ENCODE measurements at regions not wholly inside any gene's neighbourhood (a gene's known extent, or its start where the extent isn't known, plus 50 kb on each side); places are given as distances from the start of the nearest gene placed in this dataset.

DNA sequence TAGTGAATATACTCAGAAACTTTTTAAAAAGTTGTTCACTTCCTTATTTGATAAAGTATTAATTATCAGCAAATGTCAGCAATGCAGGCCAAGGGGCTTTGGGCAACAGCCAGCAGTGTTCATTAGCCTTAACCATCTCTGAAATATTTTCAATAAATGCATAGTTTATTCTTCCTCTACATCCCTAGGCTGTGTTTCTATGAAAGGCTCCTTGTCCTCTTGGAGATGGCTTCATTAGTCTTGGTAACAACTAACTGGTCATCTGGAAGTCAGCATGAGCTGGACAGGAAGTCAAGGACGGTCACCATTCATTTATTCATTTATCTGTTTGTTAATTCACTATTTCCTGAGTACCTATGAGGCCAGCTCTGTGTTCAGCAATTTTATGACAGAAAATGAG is 124.0 kb upstream of the TMEM132D start:
- Mint-ChIP-seq H3K36me3 (ENCODE audit: low read depth, unreplicated experiment) (no peaks in the 10 kb centered on the region), H3K27ac (ENCODE audit: unreplicated experiment) (no peak overlapping the region), H3K4me1 (ENCODE audit: low read depth, unreplicated experiment) (no peaks in the 10 kb centered on the region), H3K27me3 (ENCODE audit: low read depth, unreplicated experiment) (no peaks in the 10 kb centered on the region), H3K9me3 (ENCODE audit: unreplicated experiment) (peaks cover 14% of the 10 kb centered on the region), H3K4me3 (ENCODE audit: unreplicated experiment) (no peak overlapping the region)
- no peaks in the 10 kb centered on the region for H3K9me3 ChIP-seq (ENCODE audit: insufficient read depth, low read depth, low read length)
- no peaks in the 10 kb centered on the region for H3K4me1 ChIP-seq (ENCODE audit: insufficient read depth, low read length)
- no peak overlapping the region for H2AFZ ChIP-seq (ENCODE audit: low read depth, low read length)
- peaks cover 2% of the 10 kb centered on the region for H3K27me3 ChIP-seq (ENCODE audit: insufficient read depth, low read length)
- no peaks in the 10 kb centered on the region for H3K36me3 ChIP-seq (ENCODE audit: insufficient read depth, low read length)
- TF ChIP-seq EZH2 (IDR thresholded peaks at IDR 0.05; ENCODE audit: insufficient read depth, low read length), result no peak
- no peak for TF ChIP-seq CTCF (IDR thresholded peaks at IDR 0.05; ENCODE audit: insufficient read depth, low read depth, low read length)
- H4K20me1 ChIP-seq (ENCODE audit: insufficient read depth, low read length), result no peaks in the 10 kb centered on the region
- H3K4me2 ChIP-seq (ENCODE audit: low read length), result no peak overlapping the region
- DNase-seq (ENCODE audit: low read depth) (no peak), FAIRE-seq (no peak)
- H3K79me2 ChIP-seq (ENCODE audit: insufficient read depth, low read length), result no peaks in the 10 kb centered on the region
- no peak overlapping the region for H3K4me3 ChIP-seq (ENCODE audit: insufficient read depth, low read depth, low read length)
- no peak overlapping the region for H3K27ac ChIP-seq (ENCODE audit: low read depth, low read length)
- H3K9ac ChIP-seq (ENCODE audit: low read length), result no peak overlapping the region

GRCh38 chr12:130029151-130029550 is 125.3 kb upstream of the TMEM132D start:
- Mint-ChIP-seq H3K9me3 (ENCODE audit: unreplicated experiment) (peaks cover 5% of the 10 kb centered on the region), H3K4me3 (ENCODE audit: unreplicated experiment) (no peak overlapping the region), H3K27me3 (ENCODE audit: low read depth, unreplicated experiment) (no peaks in the 10 kb centered on the region), H3K4me1 (ENCODE audit: low read depth, unreplicated experiment) (no peaks in the 10 kb centered on the region), H3K36me3 (ENCODE audit: low read depth, unreplicated experiment) (no peaks in the 10 kb centered on the region), H3K27ac (ENCODE audit: unreplicated experiment) (no peak overlapping the region)
- no peaks in the 10 kb centered on the region for H3K36me3 ChIP-seq (ENCODE audit: insufficient read depth, low read length)
- no peaks in the 10 kb centered on the region for H3K4me1 ChIP-seq (ENCODE audit: insufficient read depth, low read length)
- FAIRE-seq, result no peak
- no peak overlapping the region for H3K9ac ChIP-seq (ENCODE audit: low read length)
- H3K79me2 ChIP-seq (ENCODE audit: insufficient read depth, low read length), result no peaks in the 10 kb centered on the region
- H3K4me3 ChIP-seq (ENCODE audit: insufficient read depth, low read depth, low read length), result no peak overlapping the region
- H4K20me1 ChIP-seq (ENCODE audit: insufficient read depth, low read length), result no peaks in the 10 kb centered on the region
- no peak overlapping the region for H3K4me2 ChIP-seq (ENCODE audit: low read length)
- no peaks in the 10 kb centered on the region for H3K9me3 ChIP-seq (ENCODE audit: insufficient read depth, low read depth, low read length)
- DNase-seq (ENCODE audit: low read depth), result no peak
- H2AFZ ChIP-seq (ENCODE audit: low read depth, low read length), result no peak overlapping the region
- TF ChIP-seq EZH2 (IDR thresholded peaks at IDR 0.05; ENCODE audit: insufficient read depth, low read length) (no peak), CTCF (IDR thresholded peaks at IDR 0.05; ENCODE audit: insufficient read depth, low read depth, low read length) (no peak)
- peaks cover 2% of the 10 kb centered on the region for H3K27me3 ChIP-seq (ENCODE audit: insufficient read depth, low read length)
- no peak overlapping the region for H3K27ac ChIP-seq (ENCODE audit: low read depth, low read length)

DNA sequence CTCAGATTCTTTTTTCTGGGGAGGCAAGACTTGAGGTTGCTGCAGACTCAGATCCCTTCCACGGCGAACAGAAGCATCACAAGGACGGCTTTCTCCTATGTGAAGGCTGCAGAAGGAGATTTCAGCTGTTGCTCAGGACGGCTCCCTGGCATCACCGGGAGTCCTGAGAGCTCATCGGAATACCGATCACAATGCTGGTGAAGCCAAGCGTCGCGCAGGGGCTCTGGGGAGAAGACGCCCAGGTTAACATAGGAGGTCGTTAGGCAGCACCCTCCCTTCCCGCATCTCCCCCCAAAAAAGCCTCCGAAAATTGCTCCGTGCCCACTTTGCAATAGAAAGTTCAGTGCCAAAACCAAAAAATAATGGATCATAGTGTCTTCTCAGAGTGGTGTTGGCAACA is 127.2 kb upstream of the TMEM132D start:
- FAIRE-seq (no peak), DNase-seq (ENCODE audit: low read depth) (no peak)
- H3K9me3 Mint-ChIP-seq (ENCODE audit: unreplicated experiment), result peaks cover 7% of the 10 kb centered on the region
- no peak overlapping the region for H2AFZ ChIP-seq (ENCODE audit: low read depth, low read length)
- H3K9ac ChIP-seq (ENCODE audit: low read length), result no peak overlapping the region
- no peak overlapping the region for H3K4me3 Mint-ChIP-seq (ENCODE audit: unreplicated experiment)
- H4K20me1 ChIP-seq (ENCODE audit: insufficient read depth, low read length), result no peaks in the 10 kb centered on the region
- H3K27ac Mint-ChIP-seq (ENCODE audit: unreplicated experiment), result no peak overlapping the region
- no peaks in the 10 kb centered on the region for H3K27me3 Mint-ChIP-seq (ENCODE audit: low read depth, unreplicated experiment)
- H3K79me2 ChIP-seq (ENCODE audit: insufficient read depth, low read length), result no peaks in the 10 kb centered on the region
- H3K4me1 Mint-ChIP-seq (ENCODE audit: low read depth, unreplicated experiment), result no peaks in the 10 kb centered on the region
- peaks cover 2% of the 10 kb centered on the region for H3K27me3 ChIP-seq (ENCODE audit: insufficient read depth, low read length)
- no peak overlapping the region for H3K4me3 ChIP-seq (ENCODE audit: insufficient read depth, low read depth, low read length)
- H3K4me2 ChIP-seq (ENCODE audit: low read length), result no peak overlapping the region
- H3K27ac ChIP-seq (ENCODE audit: low read depth, low read length), result no peak overlapping the region
- no peaks in the 10 kb centered on the region for H3K36me3 Mint-ChIP-seq (ENCODE audit: low read depth, unreplicated experiment)
- H3K9me3 ChIP-seq (ENCODE audit: insufficient read depth, low read depth, low read length), result no peaks in the 10 kb centered on the region
- H3K4me1 ChIP-seq (ENCODE audit: insufficient read depth, low read length), result no peaks in the 10 kb centered on the region
- no peaks in the 10 kb centered on the region for H3K36me3 ChIP-seq (ENCODE audit: insufficient read depth, low read length)
- TF ChIP-seq EZH2 (IDR thresholded peaks at IDR 0.05; ENCODE audit: insufficient read depth, low read length), result no peak
- no peak for TF ChIP-seq CTCF (IDR thresholded peaks at IDR 0.05; ENCODE audit: insufficient read depth, low read depth, low read length)
